Karpas-422 (cell line): ENCODE measurements at regions not wholly inside any gene's neighbourhood (a gene's known extent, or its start where the extent isn't known, plus 50 kb on each side); places are given as distances from the start of the nearest gene placed in this dataset.

ENCODE experiments used
- DNase-seq: peaks from one replicate; pipeline ENCODE4 v3.0.0-alpha.2; 2015
- H2AFZ ChIP-seq: fragments of 200-600 bp; sonication (generic); 2 replicates; pipeline ENCODE4 v1.6.1; 2014; ENCODE audit warnings: antibody characterized with exemption, low read length, mixed read lengths
- H3K27ac ChIP-seq: fragments of 200-600 bp; sonication (generic); 2 replicates; pipeline ENCODE4 v1.5.1; 2014; ENCODE audit warnings: mild to moderate bottlenecking, low read length, moderate library complexity
- H3K27me3 ChIP-seq: fragments of 200-600 bp; sonication (generic); 2 replicates; pipeline ENCODE4 v1.6.1; 2014; ENCODE audit warnings: low read length, mixed read lengths
- H3K36me3 ChIP-seq: fragments of 200-600 bp; sonication (generic); 2 replicates; pipeline ENCODE4 v1.6.1; 2014; ENCODE audit warnings: low read length, mixed read lengths; ENCODE audit not compliant: insufficient read depth
- H3K4me1 ChIP-seq: fragments of 200-600 bp; sonication (generic); 2 replicates; pipeline ENCODE4 v1.6.1; 2014; ENCODE audit warnings: mild to moderate bottlenecking, low read length, mixed read lengths
- H3K4me2 ChIP-seq: fragments of 200-600 bp; sonication (generic); 2 replicates; pipeline ENCODE4 v1.6.1; 2014; ENCODE audit warnings: low read length, low read depth, mild to moderate bottlenecking; ENCODE audit not compliant: poor library complexity, severe bottlenecking
- H3K4me3 ChIP-seq: fragments of 200-600 bp; sonication (generic); 2 replicates; pipeline ENCODE4 v1.5.1; 2014; ENCODE audit warnings: mild to moderate bottlenecking, antibody characterized with exemption, low read length, mixed read lengths
- H3K79me2 ChIP-seq: fragments of 200-600 bp; sonication (generic); 2 replicates; pipeline ENCODE4 v1.6.1; 2014; ENCODE audit warnings: mild to moderate bottlenecking, low read length, mixed read lengths
- H3K9ac ChIP-seq: fragments of 200-600 bp; sonication (generic); 2 replicates; pipeline ENCODE4 v1.6.0; 2014; ENCODE audit warnings: low read length
- H3K9me2 ChIP-seq: fragments of 200-600 bp; sonication (generic), shearing (Covaris generic); replicated peaks from 2 replicates; pipeline ENCODE4 v1.6.0; 2014; ENCODE audit warnings: mild to moderate bottlenecking, low read length, moderate library complexity; ENCODE audit not compliant: insufficient read depth
- H3K9me3 ChIP-seq: fragments of 300-700, 200-600 bp; sonication (generic); 2 replicates; pipeline ENCODE4 v1.6.1; 2014; ENCODE audit warnings: low read length, mixed read lengths
- H4K20me1 ChIP-seq: fragments of 200-600 bp; sonication (generic); 2 replicates; pipeline ENCODE4 v1.6.1; 2014; ENCODE audit warnings: mild to moderate bottlenecking, antibody characterized with exemption, low read length, low read depth; ENCODE audit not compliant: insufficient read depth

DNA sequence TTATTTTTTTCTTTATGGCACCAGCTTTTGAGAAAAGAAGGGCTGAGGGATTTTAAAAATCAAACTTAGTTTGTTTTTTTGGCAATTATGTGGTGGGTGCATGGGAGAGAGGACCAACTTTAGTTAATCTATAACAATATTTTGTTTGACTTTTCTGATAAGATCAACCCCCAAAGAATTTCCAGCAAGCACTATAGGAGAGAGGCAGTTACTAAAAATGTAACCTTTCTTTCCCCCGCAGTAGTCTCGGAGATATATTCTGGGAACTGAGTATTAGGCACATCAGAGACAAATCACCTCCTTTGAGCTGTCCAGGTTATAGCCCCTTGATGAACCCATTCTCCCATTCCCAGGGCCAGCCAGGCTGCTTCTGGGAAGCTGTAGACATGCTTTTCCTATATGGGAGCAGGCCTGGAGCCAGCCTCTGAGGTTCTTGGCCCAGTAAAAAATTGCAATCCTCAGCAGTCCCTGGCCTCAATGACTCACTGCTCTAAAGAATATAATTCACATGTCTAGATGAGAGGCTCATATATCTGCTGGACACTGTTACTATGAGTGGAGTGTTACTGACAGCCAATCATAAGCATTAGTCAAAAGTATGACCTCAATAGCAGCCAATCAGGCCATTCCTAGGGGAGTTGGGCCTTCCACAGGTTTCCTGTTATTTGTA, 138.3 kb upstream of the AGBL1 start:
- H3K36me3 ChIP-seq = no peaks in the 10 kb centered on the region
- no peaks in the 10 kb centered on the region for H3K79me2 ChIP-seq
- H4K20me1 ChIP-seq = no peaks in the 10 kb centered on the region
- no peak overlapping the region for H3K4me2 ChIP-seq
- no peaks in the 10 kb centered on the region for H3K9me3 ChIP-seq
- H3K4me1 ChIP-seq = no peaks in the 10 kb centered on the region
- no peak overlapping the region for H3K27ac ChIP-seq
- no peak overlapping the region for H3K9ac ChIP-seq
- H3K4me3 ChIP-seq = no peak overlapping the region
- no peaks in the 10 kb centered on the region for H3K27me3 ChIP-seq
- no peaks in the 10 kb centered on the region for H3K9me2 ChIP-seq
- DNase-seq = no peak
- H2AFZ ChIP-seq = no peak overlapping the region

GRCh38 chr15:85942632-85943031, 137.0 kb upstream of the AGBL1 start:
- DNase-seq = no peak
- H4K20me1 ChIP-seq = no peaks in the 10 kb centered on the region
- no peaks in the 10 kb centered on the region for H3K9me3 ChIP-seq

DNA sequence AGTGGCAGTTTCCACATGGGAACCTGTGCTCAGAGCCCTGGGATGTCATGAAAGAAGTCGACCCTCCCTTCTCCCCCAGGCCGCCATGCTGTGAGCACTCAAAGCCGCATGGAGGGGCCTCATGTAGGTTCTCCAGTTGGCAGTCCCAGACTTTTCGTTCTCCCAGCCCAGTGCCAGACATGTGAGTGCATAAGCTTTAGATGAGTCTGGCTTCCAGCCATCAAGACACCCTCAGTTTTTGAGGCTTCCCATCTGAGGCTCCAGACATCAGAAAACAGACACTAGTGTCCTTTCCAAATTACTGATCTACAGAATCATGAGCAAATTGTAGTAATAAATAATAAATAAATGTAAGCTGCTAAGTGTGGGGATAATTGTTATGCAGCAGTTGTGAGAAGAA, 136.5 kb upstream of the AGBL1 start:
- Histone ChIP-seq H3K27ac (no peak overlapping the region), H3K4me1 (no peaks in the 10 kb centered on the region), H3K79me2 (no peaks in the 10 kb centered on the region), H3K4me2 (no peak overlapping the region), H3K4me3 (no peak overlapping the region), H3K36me3 (no peaks in the 10 kb centered on the region), H3K27me3 (no peaks in the 10 kb centered on the region), H3K9ac (no peak overlapping the region), H4K20me1 (no peaks in the 10 kb centered on the region), H3K9me2 (no peaks in the 10 kb centered on the region), H2AFZ (no peak overlapping the region), H3K9me3 (no peaks in the 10 kb centered on the region)
- no peak for DNase-seq

More at GRCh38 chr15:85942632-85943031, 137.0 kb upstream of the AGBL1 start:
- Histone ChIP-seq H3K79me2 (no peaks in the 10 kb centered on the region), H2AFZ (no peak overlapping the region), H3K27ac (no peak overlapping the region), H3K4me1 (no peaks in the 10 kb centered on the region), H3K27me3 (no peaks in the 10 kb centered on the region), H3K9me2 (no peaks in the 10 kb centered on the region), H3K4me3 (no peak overlapping the region), H3K36me3 (no peaks in the 10 kb centered on the region), H3K4me2 (no peak overlapping the region), H3K9ac (no peak overlapping the region)

DNA sequence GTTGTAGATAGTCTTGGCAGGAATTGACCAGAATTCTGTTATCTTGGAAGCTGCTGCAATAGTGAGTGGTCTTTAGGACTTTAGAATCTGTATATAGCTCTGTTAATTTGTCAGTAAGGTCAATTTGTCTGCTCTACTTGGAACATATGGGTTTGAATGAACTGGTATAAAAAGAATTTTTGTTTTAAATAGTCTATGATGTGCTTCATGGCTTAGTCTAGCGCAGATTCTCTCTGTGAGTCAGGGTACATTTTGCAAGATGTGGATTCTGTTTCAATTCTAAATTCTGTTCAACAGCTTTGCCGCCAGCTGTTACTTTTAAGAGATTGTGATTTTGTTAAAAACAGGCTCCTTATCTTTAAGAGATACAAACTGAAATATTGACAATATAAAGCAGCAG, 135.9 kb upstream of the AGBL1 start:
- no peaks in the 10 kb centered on the region for H4K20me1 ChIP-seq
- no peaks in the 10 kb centered on the region for H3K27me3 ChIP-seq
- H3K9me3 ChIP-seq = no peaks in the 10 kb centered on the region
- no peak overlapping the region for H3K27ac ChIP-seq
- no peaks in the 10 kb centered on the region for H3K36me3 ChIP-seq
- no peak overlapping the region for H3K9ac ChIP-seq
- H3K79me2 ChIP-seq = no peaks in the 10 kb centered on the region
- DNase-seq = no peak
- no peak overlapping the region for H2AFZ ChIP-seq
- H3K4me2 ChIP-seq = no peak overlapping the region
- H3K4me1 ChIP-seq = no peaks in the 10 kb centered on the region
- no peak overlapping the region for H3K4me3 ChIP-seq
- H3K9me2 ChIP-seq = no peaks in the 10 kb centered on the region

DNA sequence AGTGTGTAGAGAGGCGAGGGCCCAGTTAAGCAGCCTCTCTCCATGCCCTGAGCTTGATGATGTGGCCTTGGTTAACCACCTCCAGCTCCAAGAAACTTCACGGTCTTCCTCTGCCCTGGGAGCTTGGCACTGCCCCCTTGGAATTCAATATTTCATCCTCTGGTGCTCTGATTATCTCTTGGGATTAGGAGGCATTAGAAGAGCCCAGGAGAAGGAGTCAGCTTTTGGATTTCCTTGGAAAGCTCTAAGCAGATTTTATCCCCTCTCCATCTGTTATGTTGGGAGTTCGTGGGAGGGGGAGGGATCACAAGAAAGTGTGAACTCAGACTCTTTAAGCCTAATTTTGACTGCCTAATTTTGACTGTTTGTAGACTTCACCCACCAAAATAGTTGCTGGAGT, 132.7 kb upstream of the AGBL1 start:
- H3K36me3 ChIP-seq = no peaks in the 10 kb centered on the region
- no peak overlapping the region for H3K9ac ChIP-seq
- H3K27ac ChIP-seq = no peak overlapping the region
- no peak overlapping the region for H3K4me2 ChIP-seq
- no peaks in the 10 kb centered on the region for H3K4me1 ChIP-seq
- H2AFZ ChIP-seq = no peak overlapping the region
- no peaks in the 10 kb centered on the region for H3K27me3 ChIP-seq
- no peaks in the 10 kb centered on the region for H3K79me2 ChIP-seq
- no peaks in the 10 kb centered on the region for H4K20me1 ChIP-seq
- no peaks in the 10 kb centered on the region for H3K9me3 ChIP-seq
- DNase-seq = no peak
- no peak overlapping the region for H3K4me3 ChIP-seq
- no peaks in the 10 kb centered on the region for H3K9me2 ChIP-seq

- no peak overlapping the region for H2AFZ ChIP-seq
- H3K27me3 ChIP-seq = no peaks in the 10 kb centered on the region
- no peak for DNase-seq
- H3K4me3 ChIP-seq = no peak overlapping the region
- no peaks in the 10 kb centered on the region for H3K79me2 ChIP-seq
- H4K20me1 ChIP-seq = no peaks in the 10 kb centered on the region
- H3K9ac ChIP-seq = no peak overlapping the region
- no peaks in the 10 kb centered on the region for H3K9me3 ChIP-seq
- H3K4me1 ChIP-seq = no peaks in the 10 kb centered on the region
- H3K4me2 ChIP-seq = no peak overlapping the region
- H3K36me3 ChIP-seq = no peaks in the 10 kb centered on the region
- H3K27ac ChIP-seq = no peak overlapping the region
- no peaks in the 10 kb centered on the region for H3K9me2 ChIP-seq
Measured at GRCh38 chr15:85947936-85948335, 131.7 kb upstream of the AGBL1 start.

GRCh38 chr15:85950101-85950500, 129.6 kb upstream of the AGBL1 start:
- Histone ChIP-seq H3K4me3 (no peak overlapping the region), H3K9me2 (no peaks in the 10 kb centered on the region), H3K27ac (no peak overlapping the region), H3K9ac (no peak overlapping the region), H3K4me1 (no peaks in the 10 kb centered on the region), H3K27me3 (no peaks in the 10 kb centered on the region), H3K36me3 (no peaks in the 10 kb centered on the region), H4K20me1 (no peaks in the 10 kb centered on the region), H3K79me2 (no peaks in the 10 kb centered on the region), H3K9me3 (no peaks in the 10 kb centered on the region), H3K4me2 (no peak overlapping the region), H2AFZ (no peak overlapping the region)
- no peak for DNase-seq

- no peak for DNase-seq
Measured at GRCh38 chr15:85954586-85954985, 125.1 kb upstream of the AGBL1 start.

More at GRCh38 chr15:85954586-85954985, 125.1 kb upstream of the AGBL1 start:
- H3K27ac ChIP-seq = no peak overlapping the region
- H3K4me3 ChIP-seq = no peak overlapping the region
- H3K9me2 ChIP-seq = no peaks in the 10 kb centered on the region
- H3K4me2 ChIP-seq = no peak overlapping the region
- no peaks in the 10 kb centered on the region for H3K79me2 ChIP-seq
- peaks cover 11% of the 10 kb centered on the region for H3K4me1 ChIP-seq
- H3K9me3 ChIP-seq = no peaks in the 10 kb centered on the region
- no peaks in the 10 kb centered on the region for H3K27me3 ChIP-seq
- H4K20me1 ChIP-seq = no peaks in the 10 kb centered on the region
- H3K9ac ChIP-seq = no peak overlapping the region
- H3K36me3 ChIP-seq = no peaks in the 10 kb centered on the region
- no peak overlapping the region for H2AFZ ChIP-seq
